ENCODE measurements at regions not wholly inside any gene's neighbourhood (a gene's known extent, or its start where the extent isn't known, plus 50 kb on each side); places are given as distances from the start of the nearest gene placed in this dataset.
"Not testable (repeated sequence)": the region's sequence is repeated elsewhere in the genome, so short reads cannot be mapped to it uniquely, and the experiment has no call there.

- H3K4me3 ChIP-seq (ENCODE audit: low read depth, low read length); H3K27me3 ChIP-seq (ENCODE audit: control insufficient read depth, insufficient read depth, low read length); H3K27ac ChIP-seq (ENCODE audit: low read depth, low read length); H3K9me3 ChIP-seq (ENCODE audit: control insufficient read depth, insufficient read depth, low read depth, low read length); H3K9ac ChIP-seq (ENCODE audit: low read length); H3K36me3 ChIP-seq (ENCODE audit: control insufficient read depth, insufficient read depth, low read length); H3K4me1 ChIP-seq (ENCODE audit: control insufficient read depth, insufficient read depth, low read length): not testable (repeated sequence)
Measured at GRCh38 chr17:20633268-20634059, 53.9 kb downstream of the CDRT15L2 start.

GRCh38 chr17:20640147-20640546, 60.6 kb downstream of the CDRT15L2 start:
- H3K36me3 ChIP-seq (ENCODE audit: control insufficient read depth, insufficient read depth, low read length); H3K4me3 ChIP-seq (ENCODE audit: low read depth, low read length); H3K27me3 ChIP-seq (ENCODE audit: control insufficient read depth, insufficient read depth, low read length); H3K4me1 ChIP-seq (ENCODE audit: control insufficient read depth, insufficient read depth, low read length); H3K9ac ChIP-seq (ENCODE audit: low read length); H3K9me3 ChIP-seq (ENCODE audit: control insufficient read depth, insufficient read depth, low read depth, low read length); H3K27ac ChIP-seq (ENCODE audit: low read depth, low read length): not testable (repeated sequence)

- H3K27ac ChIP-seq (ENCODE audit: low read depth, low read length); H3K4me1 ChIP-seq (ENCODE audit: control insufficient read depth, insufficient read depth, low read length); H3K36me3 ChIP-seq (ENCODE audit: control insufficient read depth, insufficient read depth, low read length); H3K27me3 ChIP-seq (ENCODE audit: control insufficient read depth, insufficient read depth, low read length); H3K9me3 ChIP-seq (ENCODE audit: control insufficient read depth, insufficient read depth, low read depth, low read length); H3K4me3 ChIP-seq (ENCODE audit: low read depth, low read length); H3K9ac ChIP-seq (ENCODE audit: low read length): not testable (repeated sequence)
Measured at GRCh38 chr17:20646661-20647272, 67.2 kb downstream of the CDRT15L2 start.

- not testable (repeated sequence) for H3K36me3 ChIP-seq (ENCODE audit: control insufficient read depth, insufficient read depth, low read length); H3K4me3 ChIP-seq (ENCODE audit: low read depth, low read length); H3K27ac ChIP-seq (ENCODE audit: low read depth, low read length); H3K9ac ChIP-seq (ENCODE audit: low read length); H3K27me3 ChIP-seq (ENCODE audit: control insufficient read depth, insufficient read depth, low read length); H3K4me1 ChIP-seq (ENCODE audit: control insufficient read depth, insufficient read depth, low read length); H3K9me3 ChIP-seq (ENCODE audit: control insufficient read depth, insufficient read depth, low read depth, low read length)
Measured at GRCh38 chr17:20649097-20649767, 69.7 kb downstream of the CDRT15L2 start.

GRCh38 chr17:20651022-20651421, 71.5 kb downstream of the CDRT15L2 start:
- H3K4me1 ChIP-seq (ENCODE audit: control insufficient read depth, insufficient read depth, low read length); H3K9ac ChIP-seq (ENCODE audit: low read length); H3K36me3 ChIP-seq (ENCODE audit: control insufficient read depth, insufficient read depth, low read length); H3K4me3 ChIP-seq (ENCODE audit: low read depth, low read length); H3K27me3 ChIP-seq (ENCODE audit: control insufficient read depth, insufficient read depth, low read length); H3K27ac ChIP-seq (ENCODE audit: low read depth, low read length); H3K9me3 ChIP-seq (ENCODE audit: control insufficient read depth, insufficient read depth, low read depth, low read length): not testable (repeated sequence)

GRCh38 chr17:20651736-20652135, 72.2 kb downstream of the CDRT15L2 start:
- H3K9me3 ChIP-seq (ENCODE audit: control insufficient read depth, insufficient read depth, low read depth, low read length); H3K4me3 ChIP-seq (ENCODE audit: low read depth, low read length); H3K27me3 ChIP-seq (ENCODE audit: control insufficient read depth, insufficient read depth, low read length); H3K9ac ChIP-seq (ENCODE audit: low read length); H3K4me1 ChIP-seq (ENCODE audit: control insufficient read depth, insufficient read depth, low read length); H3K27ac ChIP-seq (ENCODE audit: low read depth, low read length); H3K36me3 ChIP-seq (ENCODE audit: control insufficient read depth, insufficient read depth, low read length): not testable (repeated sequence)

- not testable (repeated sequence) for H3K27me3 ChIP-seq (ENCODE audit: control insufficient read depth, insufficient read depth, low read length); H3K9ac ChIP-seq (ENCODE audit: low read length)
Measured at GRCh38 chr17:20653391-20653790, 73.9 kb downstream of the CDRT15L2 start.

GRCh38 chr17:20654114-20654513, 74.6 kb downstream of the CDRT15L2 start:
- not testable (repeated sequence) for H3K9me3 ChIP-seq (ENCODE audit: control insufficient read depth, insufficient read depth, low read depth, low read length); H3K36me3 ChIP-seq (ENCODE audit: control insufficient read depth, insufficient read depth, low read length); H3K27ac ChIP-seq (ENCODE audit: low read depth, low read length); H3K27me3 ChIP-seq (ENCODE audit: control insufficient read depth, insufficient read depth, low read length); H3K9ac ChIP-seq (ENCODE audit: low read length); H3K4me3 ChIP-seq (ENCODE audit: low read depth, low read length); H3K4me1 ChIP-seq (ENCODE audit: control insufficient read depth, insufficient read depth, low read length)

More at GRCh38 chr17:20653391-20653790, 73.9 kb downstream of the CDRT15L2 start:
- H3K4me3 ChIP-seq (ENCODE audit: low read depth, low read length); H3K9me3 ChIP-seq (ENCODE audit: control insufficient read depth, insufficient read depth, low read depth, low read length); H3K4me1 ChIP-seq (ENCODE audit: control insufficient read depth, insufficient read depth, low read length); H3K36me3 ChIP-seq (ENCODE audit: control insufficient read depth, insufficient read depth, low read length); H3K27ac ChIP-seq (ENCODE audit: low read depth, low read length): not testable (repeated sequence)

GRCh38 chr17:20654575-20654974, 75.1 kb downstream of the CDRT15L2 start:
- not testable (repeated sequence) for H3K27ac ChIP-seq (ENCODE audit: low read depth, low read length); H3K4me1 ChIP-seq (ENCODE audit: control insufficient read depth, insufficient read depth, low read length); H3K4me3 ChIP-seq (ENCODE audit: low read depth, low read length); H3K9ac ChIP-seq (ENCODE audit: low read length); H3K27me3 ChIP-seq (ENCODE audit: control insufficient read depth, insufficient read depth, low read length); H3K9me3 ChIP-seq (ENCODE audit: control insufficient read depth, insufficient read depth, low read depth, low read length); H3K36me3 ChIP-seq (ENCODE audit: control insufficient read depth, insufficient read depth, low read length)

GRCh38 chr17:20665103-20665955, 85.8 kb downstream of the CDRT15L2 start:
- not testable (repeated sequence) for H3K27me3 ChIP-seq (ENCODE audit: control insufficient read depth, insufficient read depth, low read length); H3K9ac ChIP-seq (ENCODE audit: low read length); H3K36me3 ChIP-seq (ENCODE audit: control insufficient read depth, insufficient read depth, low read length); H3K4me1 ChIP-seq (ENCODE audit: control insufficient read depth, insufficient read depth, low read length); H3K9me3 ChIP-seq (ENCODE audit: control insufficient read depth, insufficient read depth, low read depth, low read length); H3K4me3 ChIP-seq (ENCODE audit: low read depth, low read length); H3K27ac ChIP-seq (ENCODE audit: low read depth, low read length)

GRCh38 chr17:20666689-20667088, 87.2 kb downstream of the CDRT15L2 start:
- H3K36me3 ChIP-seq (ENCODE audit: control insufficient read depth, insufficient read depth, low read length); H3K9me3 ChIP-seq (ENCODE audit: control insufficient read depth, insufficient read depth, low read depth, low read length); H3K27me3 ChIP-seq (ENCODE audit: control insufficient read depth, insufficient read depth, low read length); H3K27ac ChIP-seq (ENCODE audit: low read depth, low read length); H3K9ac ChIP-seq (ENCODE audit: low read length); H3K4me1 ChIP-seq (ENCODE audit: control insufficient read depth, insufficient read depth, low read length); H3K4me3 ChIP-seq (ENCODE audit: low read depth, low read length): not testable (repeated sequence)

Data from HUES6 (cell line).